Neural progenitor cell (in vitro differentiated cells): ENCODE measurements at regions not wholly inside any gene's neighbourhood (a gene's known extent, or its start where the extent isn't known, plus 50 kb on each side); places are given as distances from the start of the nearest gene placed in this dataset.
"Not testable (repeated sequence)": the region's sequence is repeated elsewhere in the genome, so short reads cannot be mapped to it uniquely, and the experiment has no call there.

ENCODE experiments used
- DNase-seq: peaks from one replicate; pipeline ENCODE4 v3.0.0-alpha.2; 2016; ENCODE audit warnings: low spot score
- H2AFZ ChIP-seq: fragments of 200-600 bp; sonication (generic); replicated peaks from 2 replicates; pipeline ENCODE4 v1.6.1; 2016; ENCODE audit warnings: antibody characterized with exemption
- H3F3A ChIP-seq: fragments of 200-600 bp; sonication (generic); 2 replicates; pipeline ENCODE4 v1.6.1; 2016; ENCODE audit warnings: antibody characterized with exemption, low read depth
- H3K27ac ChIP-seq: fragments of 200-600 bp; sonication (generic); 2 replicates; pipeline ENCODE4 v1.5.1; 2016; ENCODE audit warnings: mild to moderate bottlenecking
- H3K27me3 ChIP-seq: fragments of 200-600 bp; sonication (generic); 2 replicates; pipeline ENCODE4 v1.6.1; 2016; ENCODE audit warnings: mild to moderate bottlenecking, moderate library complexity
- H3K36me3 ChIP-seq: fragments of 200-600 bp; sonication (generic); 2 replicates; pipeline ENCODE4 v1.5.1; 2016
- H3K4me1 ChIP-seq: fragments of 200-600 bp; sonication (generic); 2 replicates; pipeline ENCODE4 v1.6.1; 2016; ENCODE audit warnings: mixed run types
- H3K4me2 ChIP-seq: fragments of 200-600 bp; sonication (generic); 2 replicates; pipeline ENCODE4 v1.6.1; 2016
- H3K4me3 ChIP-seq: fragments of 200-600 bp; sonication (generic); 2 replicates; pipeline ENCODE4 v1.5.1; 2016
- H3K79me2 ChIP-seq: fragments of 200-600 bp; sonication (generic); 2 replicates; pipeline ENCODE4 v1.6.1; 2016; ENCODE audit warnings: low read depth
- H3K9ac ChIP-seq: fragments of 200-600 bp; sonication (generic); 2 replicates; pipeline ENCODE4 v1.6.1; 2016
- H3K9me3 ChIP-seq: fragments of 200-600 bp; sonication (generic); 2 replicates; pipeline ENCODE4 v1.5.1; 2016; ENCODE audit warnings: low read depth
- H4K20me1 ChIP-seq: fragments of 200-600 bp; sonication (generic); 2 replicates; pipeline ENCODE4 v1.6.1; 2016; ENCODE audit warnings: low read depth
- H3K27ac Mint-ChIP-seq: 3 replicates; pipeline ENCODE4 v1.8.0; 2021; ENCODE audit warnings: mixed read lengths
- H3K27me3 Mint-ChIP-seq: 2 replicates; pipeline ENCODE4 v1.8.0; 2022; ENCODE audit warnings: low read depth, mild to moderate bottlenecking, inconsistent platforms, moderate library complexity, mixed read lengths; ENCODE audit not compliant: insufficient read depth
- H3K36me3 Mint-ChIP-seq: 3 replicates; pipeline ENCODE4 v1.8.0; 2021; ENCODE audit warnings: mixed read lengths
- H3K4me1 Mint-ChIP-seq: 3 replicates; pipeline ENCODE4 v1.8.0; 2021; ENCODE audit warnings: mixed read lengths
- H3K4me3 Mint-ChIP-seq: 3 replicates; pipeline ENCODE4 v1.8.0; 2021; ENCODE audit warnings: mild to moderate bottlenecking, moderate library complexity, mixed read lengths
- H3K9me3 Mint-ChIP-seq: 3 replicates; pipeline ENCODE4 v1.8.0; 2020; ENCODE audit warnings: mixed read lengths
- CTCF ChIP-seq: fragments of 200-600 bp; sonication (generic); IDR thresholded peaks from 2 replicates; pipeline ENCODE4 v1.5.1; 2017; ENCODE audit warnings: antibody characterized with exemption, mild to moderate bottlenecking
- EZH2 ChIP-seq: fragments of 200-600 bp; sonication (generic); IDR thresholded peaks from 2 replicates; pipeline ENCODE4 v1.6.1; 2017; ENCODE audit warnings: antibody characterized with exemption, mild to moderate bottlenecking, moderate library complexity
- EZH2phosphoT487 ChIP-seq: fragments of 200-600 bp; sonication (generic); IDR thresholded peaks from 2 replicates; pipeline ENCODE4 v1.6.1; 2017; ENCODE audit warnings: antibody characterized with exemption

GRCh38 chr5:23893561-23893960, 386.2 kb downstream of the PRDM9 start:
- no peak for TF ChIP-seq EZH2
- Histone ChIP-seq H2AFZ (no peak overlapping the region), H4K20me1 (no peaks in the 10 kb centered on the region), H3K4me3 (no peak overlapping the region), H3K79me2 (no peaks in the 10 kb centered on the region), H3K4me2 (no peak overlapping the region), H3K9me3 (peaks cover 5% of the 10 kb centered on the region), H3K36me3 (no peaks in the 10 kb centered on the region), H3K27ac (no peak overlapping the region), H3K9ac (no peak overlapping the region), H3K4me1 (no peaks in the 10 kb centered on the region), H3F3A (no peaks in the 10 kb centered on the region), H3K27me3 (no peaks in the 10 kb centered on the region)
- Mint-ChIP-seq H3K27ac (no peak overlapping the region), H3K27me3 (no peaks in the 10 kb centered on the region), H3K4me1 (no peaks in the 10 kb centered on the region), H3K9me3 (peaks cover 5% of the 10 kb centered on the region), H3K36me3 (no peaks in the 10 kb centered on the region), H3K4me3 (no peak overlapping the region)
- DNase-seq: no peak

GRCh38 chr5:23895614-23896013, 388.2 kb downstream of the PRDM9 start:
- no peak overlapping the region for H3K4me3 ChIP-seq
- H3K4me1 ChIP-seq: no peaks in the 10 kb centered on the region
- no peaks in the 10 kb centered on the region for H4K20me1 ChIP-seq
- no peaks in the 10 kb centered on the region for H3K27me3 ChIP-seq
- no peak overlapping the region for H3K27ac ChIP-seq
- peaks cover 5% of the 10 kb centered on the region for H3K9me3 ChIP-seq
- no peak overlapping the region for H3K9ac ChIP-seq
- no peaks in the 10 kb centered on the region for H3K79me2 ChIP-seq
- Mint-ChIP-seq H3K4me3 (no peak overlapping the region), H3K9me3 (peaks cover 5% of the 10 kb centered on the region), H3K4me1 (no peaks in the 10 kb centered on the region), H3K27ac (no peak overlapping the region), H3K36me3 (no peaks in the 10 kb centered on the region), H3K27me3 (no peaks in the 10 kb centered on the region)
- DNase-seq: no peak
- no peak overlapping the region for H2AFZ ChIP-seq
- H3F3A ChIP-seq: no peaks in the 10 kb centered on the region
- no peak for TF ChIP-seq EZH2
- TF ChIP-seq CTCF: no peak
- no peak for TF ChIP-seq EZH2phosphoT487
- no peak overlapping the region for H3K4me2 ChIP-seq
- H3K36me3 ChIP-seq: no peaks in the 10 kb centered on the region

GRCh38 chr5:23930985-23931384, 423.6 kb downstream of the PRDM9 start:
- Mint-ChIP-seq H3K4me3 (no peak overlapping the region), H3K27me3 (peaks cover 2% of the 10 kb centered on the region), H3K36me3 (no peaks in the 10 kb centered on the region), H3K4me1 (no peaks in the 10 kb centered on the region), H3K9me3 (peaks cover 2% of the 10 kb centered on the region), H3K27ac (no peak overlapping the region)
- no peak overlapping the region for H2AFZ ChIP-seq
- H3F3A ChIP-seq: no peaks in the 10 kb centered on the region
- H3K79me2 ChIP-seq: no peaks in the 10 kb centered on the region
- no peak for TF ChIP-seq EZH2phosphoT487
- TF ChIP-seq EZH2: no peak
- TF ChIP-seq CTCF: no peak
- H3K27me3 ChIP-seq: no peaks in the 10 kb centered on the region
- no peak overlapping the region for H3K27ac ChIP-seq
- H4K20me1 ChIP-seq: no peaks in the 10 kb centered on the region
- H3K4me1 ChIP-seq: no peaks in the 10 kb centered on the region
- no peak overlapping the region for H3K4me2 ChIP-seq
- no peak for DNase-seq
- H3K9ac ChIP-seq: no peak overlapping the region
- no peaks in the 10 kb centered on the region for H3K9me3 ChIP-seq
- no peaks in the 10 kb centered on the region for H3K36me3 ChIP-seq
- no peak overlapping the region for H3K4me3 ChIP-seq

- H3K9me3 Mint-ChIP-seq, DNase-seq, H2AFZ ChIP-seq, H3K4me3 Mint-ChIP-seq, H3K4me2 ChIP-seq, H3K9me3 ChIP-seq, H4K20me1 ChIP-seq, H3K27me3 ChIP-seq, H3F3A ChIP-seq, H3K4me3 ChIP-seq, H3K4me1 ChIP-seq, H3K36me3 Mint-ChIP-seq, H3K9ac ChIP-seq, H3K27ac ChIP-seq, H3K27ac Mint-ChIP-seq, H3K27me3 Mint-ChIP-seq, H3K36me3 ChIP-seq, H3K4me1 Mint-ChIP-seq, H3K79me2 ChIP-seq: not testable (repeated sequence)
Measured at GRCh38 chr5:23951261-23951928, 444.0 kb downstream of the PRDM9 start.
